BJ (cell line): ENCODE measurements at regions not wholly inside any gene's neighbourhood (a gene's known extent, or its start where the extent isn't known, plus 50 kb on each side); places are given as distances from the start of the nearest gene placed in this dataset.

Source experiments
- CTCF ChIA-PET: fragments of 350-600 bp; formaldehyde crosslinking; extraction: SDS; loops from one replicate; lab custom pipeline; 2021; ENCODE audit warnings: antibody characterized with exemption, inconsistent platforms; lab: Yijun Ruan, JAX
- POLR2A ChIA-PET: fragments of 300-600 bp; sonication (Branson Sonifier 250); formaldehyde crosslinking; extraction: SDS; loops from one replicate; lab custom pipeline; 2021; ENCODE audit warnings: antibody characterized with exemption; lab: Charles Lee
- DNase-seq: peaks from one replicate; pipeline ENCODE4 v3.0.0-alpha.2; 2011; ENCODE audit warnings: low read depth
- H3K27me3 ChIP-seq: 2 replicates; pipeline ENCODE4 v1.6.0; 2011; ENCODE audit warnings: low read length; ENCODE audit not compliant: control insufficient read depth, insufficient read depth
- H3K36me3 ChIP-seq: 2 replicates; pipeline ENCODE4 v1.5.1; 2011; ENCODE audit warnings: low read length; ENCODE audit not compliant: control insufficient read depth, insufficient read depth
- H3K4me3 ChIP-seq: 2 replicates; pipeline ENCODE4 v1.5.1; 2011; ENCODE audit warnings: low read depth, mild to moderate bottlenecking, control low read depth, low read length
- CTCF ChIP-seq: IDR thresholded peaks from 2 replicates; pipeline ENCODE4 v1.5.1; 2011; ENCODE audit warnings: low read depth, mild to moderate bottlenecking, control low read depth, inconsistent platforms, low read length, moderate library complexity; ENCODE audit not compliant: insufficient read depth

- H3K36me3 ChIP-seq, result no peaks in the 10 kb centered on the region
- no peak for DNase-seq
- TF ChIP-seq CTCF, result no peak
- H3K27me3 ChIP-seq, result no peaks in the 10 kb centered on the region
- no peak overlapping the region for H3K4me3 ChIP-seq
- ChIA-PET POLR2A (no interaction called here), CTCF (no interaction called here)
Measured at GRCh38 chr5:15064396-15064795, 192.8 kb upstream of the ANKH start.

GRCh38 chr5:15056988-15057592 is 185.5 kb upstream of the ANKH start:
- no peak for TF ChIP-seq CTCF
- no peak overlapping the region for H3K4me3 ChIP-seq
- no peaks in the 10 kb centered on the region for H3K27me3 ChIP-seq
- POLR2A ChIA-PET, result no interaction called here
- CTCF ChIA-PET, result no interaction called here
- H3K36me3 ChIP-seq, result no peaks in the 10 kb centered on the region
- DNase-seq, result no peak

GRCh38 chr5:15044521-15044920 is 172.9 kb upstream of the ANKH start:
- DNase-seq, result no peak
- ChIA-PET POLR2A (no interaction called here), CTCF (interaction anchor here (1.5 kb wide), 1 partner anchor 8 kb away, joined by 3 read pairs; no protein-coding TSS in a partner anchor)
- Histone ChIP-seq H3K36me3 (no peaks in the 10 kb centered on the region), H3K27me3 (no peaks in the 10 kb centered on the region), H3K4me3 (no peak overlapping the region)
- TF ChIP-seq CTCF, result no peak

- CTCF ChIA-PET, result interaction anchor here (1.4 kb wide), 1 partner anchor 10 kb away, joined by 4 read pairs; no protein-coding TSS in a partner anchor
- no peak overlapping the region for H3K4me3 ChIP-seq
Measured at GRCh38 chr5:15037247-15037908, 165.8 kb upstream of the ANKH start.

More at GRCh38 chr5:15037247-15037908, 165.8 kb upstream of the ANKH start:
- TF ChIP-seq CTCF, result no peak
- Histone ChIP-seq H3K36me3 (no peaks in the 10 kb centered on the region), H3K27me3 (no peaks in the 10 kb centered on the region; the same call in 1 of the 2 replicates)
- no peak for DNase-seq
- POLR2A ChIA-PET, result no interaction called here
